ENCODE measurements at regions not wholly inside any gene's neighbourhood (a gene's known extent, or its start where the extent isn't known, plus 50 kb on each side); places are given as distances from the start of the nearest gene placed in this dataset.

- intact Hi-C loops (cut with micrococcal nuclease; ENCODE audit: unreplicated experiment): no loop called here
- H2AFZ ChIP-seq: no peak overlapping the region
- no TSS peak for BruUV-seq (replicated peaks)
- ChIA-PET POLR2A (ENCODE audit: unreplicated experiment) (no interaction called here), CTCF (no interaction called here)
- H3K9me2 ChIP-seq (ENCODE audit: insufficient read depth): no peaks in the 10 kb centered on the region; the same call in 1 of the 2 replicates
- no peaks in the 10 kb centered on the region for H3K27me3 ChIP-seq (ENCODE audit: insufficient read depth, low read depth)
- H3K4me1 ChIP-seq (replicated peaks; ENCODE audit: insufficient read depth): no peaks in the 10 kb centered on the region
- no peaks in the 10 kb centered on the region for H3K9me3 ChIP-seq (ENCODE audit: insufficient read depth, low read depth)
- H3K36me3 ChIP-seq (ENCODE audit: low read depth): no peaks in the 10 kb centered on the region
- TF ChIP-seq EZH2 (IDR thresholded peaks at IDR 0.05; ENCODE audit: low read depth) (no peak), CTCF (conservative IDR thresholded peaks at IDR 0.05) (no peak)
- no peaks in the 10 kb centered on the region for H3K79me2 ChIP-seq (ENCODE audit: low read depth)
- no peak overlapping the region for H3K27ac ChIP-seq
- H4K20me1 ChIP-seq (ENCODE audit: insufficient read depth): no peaks in the 10 kb centered on the region
- no peak overlapping the region for H3K4me2 ChIP-seq
- no peak overlapping the region for H3K4me3 ChIP-seq
- no peaks in the 10 kb centered on the region for H3F3A ChIP-seq (ENCODE audit: insufficient read depth, low read depth)
- DNase-seq: no peak
Observed at GRCh38 chr12:77366616-77367015, 301.2 kb upstream of the E2F7 start.

GRCh38 chr12:77364400-77364799 lies 299.0 kb upstream of the E2F7 start:
- ChIA-PET CTCF (no interaction called here), POLR2A (ENCODE audit: unreplicated experiment) (no interaction called here)
- Histone ChIP-seq H3K4me1 (replicated peaks; ENCODE audit: insufficient read depth) (no peaks in the 10 kb centered on the region), H4K20me1 (ENCODE audit: insufficient read depth) (no peaks in the 10 kb centered on the region; the same call in 1 of the 2 replicates), H3K27me3 (ENCODE audit: insufficient read depth, low read depth) (no peaks in the 10 kb centered on the region), H3K4me2 (no peak overlapping the region), H3K36me3 (ENCODE audit: low read depth) (no peaks in the 10 kb centered on the region), H3K27ac (no peak overlapping the region), H3K79me2 (ENCODE audit: low read depth) (no peaks in the 10 kb centered on the region), H3K4me3 (no peak overlapping the region), H3F3A (ENCODE audit: insufficient read depth, low read depth) (no peaks in the 10 kb centered on the region), H3K9me2 (ENCODE audit: insufficient read depth) (no peaks in the 10 kb centered on the region; the same call in 1 of the 2 replicates), H3K9me3 (ENCODE audit: insufficient read depth, low read depth) (no peaks in the 10 kb centered on the region), H2AFZ (no peak overlapping the region)
- TF ChIP-seq EZH2 (IDR thresholded peaks at IDR 0.05; ENCODE audit: low read depth) (no peak), CTCF (conservative IDR thresholded peaks at IDR 0.05) (no peak)
- intact Hi-C loops (cut with micrococcal nuclease; ENCODE audit: unreplicated experiment): no loop called here
- BruUV-seq (replicated peaks): no TSS peak
- DNase-seq: no peak

- Histone ChIP-seq H3F3A (ENCODE audit: insufficient read depth, low read depth) (no peaks in the 10 kb centered on the region), H3K27ac (no peak overlapping the region), H3K9me3 (ENCODE audit: insufficient read depth, low read depth) (no peaks in the 10 kb centered on the region), H3K4me1 (replicated peaks; ENCODE audit: insufficient read depth) (no peaks in the 10 kb centered on the region), H3K4me2 (no peak overlapping the region), H3K4me3 (no peak overlapping the region), H3K79me2 (ENCODE audit: low read depth) (no peaks in the 10 kb centered on the region), H3K27me3 (ENCODE audit: insufficient read depth, low read depth) (no peaks in the 10 kb centered on the region), H3K36me3 (ENCODE audit: low read depth) (no peaks in the 10 kb centered on the region), H2AFZ (no peak overlapping the region), H3K9me2 (ENCODE audit: insufficient read depth) (no peaks in the 10 kb centered on the region), H4K20me1 (ENCODE audit: insufficient read depth) (no peaks in the 10 kb centered on the region; the same call in 1 of the 2 replicates)
- CTCF ChIA-PET: no interaction called here
- no peak for DNase-seq
- TF ChIP-seq EZH2 (IDR thresholded peaks at IDR 0.05; ENCODE audit: low read depth) (no peak), CTCF (conservative IDR thresholded peaks at IDR 0.05) (no peak)
- POLR2A ChIA-PET (ENCODE audit: unreplicated experiment): no interaction called here
- BruUV-seq (replicated peaks): no TSS peak
- intact Hi-C loops (cut with micrococcal nuclease; ENCODE audit: unreplicated experiment): no loop called here
Observed at GRCh38 chr12:77362509-77363210, 297.3 kb upstream of the E2F7 start.
